ENCODE measurements at regions not wholly inside any gene's neighbourhood (a gene's known extent, or its start where the extent isn't known, plus 50 kb on each side); places are given as distances from the start of the nearest gene placed in this dataset.

GRCh38 chr15:98134905-98135304, 174.4 kb downstream of the ARRDC4 start:
- ChIA-PET POLR2A (no interaction called here), CTCF (no interaction called here)
- Mint-ChIP-seq H3K4me1 (peaks cover 0 to 5% (median 2%) of the 10 kb centered on the region in 7 donors), H3K36me3 (no peaks in the 10 kb centered on the region), H3K27ac (no peak overlapping the region), H3K4me3 (no peak overlapping the region), H3K9me3 (no peaks in the 10 kb centered on the region), H3K27me3 (peaks cover 3 to 31% (median 16%) of the 10 kb centered on the region in 5 donors)
- DNase-seq, result no peak
- Histone ChIP-seq H3K9me3 (ENCODE audit: control insufficient read depth in 2 of 3, low read length in 3 of 3) (no peaks in the 10 kb centered on the region), H3K4me3 (ENCODE audit: low read length) (no peak overlapping the region), H3K4me1 (ENCODE audit: control insufficient read depth in 2 of 2, insufficient read depth in 2 of 2, low read length in 2 of 2) (no peaks in the 10 kb centered on the region), H3K27ac (ENCODE audit: low read depth, low read length) (no peak overlapping the region), H3K36me3 (ENCODE audit: control insufficient read depth in 2 of 3, insufficient read depth in 3 of 3, low read length in 3 of 3) (no peaks in the 10 kb centered on the region), H3K27me3 (ENCODE audit: control insufficient read depth in 2 of 2, insufficient read depth in 2 of 2, low read length in 2 of 2) (no peaks in the 10 kb centered on the region)
- intact Hi-C loops (cut with micrococcal nuclease), result no loop called here
- ATAC-seq, result no peak

GRCh38 chr15:98138910-98139309, 178.4 kb downstream of the ARRDC4 start:
- intact Hi-C loops (cut with micrococcal nuclease), result no loop called here
- H3K4me3 Mint-ChIP-seq, result no peak overlapping the region

GRCh38 chr15:98139337-98139736, 178.8 kb downstream of the ARRDC4 start:
- no peaks in the 10 kb centered on the region for H3K36me3 Mint-ChIP-seq
- H3K27ac ChIP-seq (ENCODE audit: low read depth, low read length), result no peak overlapping the region
- intact Hi-C loops (cut with micrococcal nuclease), result no loop called here
- peak overlapping the region in 1 of 9 donors; percentile 3 for H3K27ac Mint-ChIP-seq
- DNase-seq (no peak), ATAC-seq (peak; percentile 56)
- peaks cover 0 to 12% (median 4%) of the 10 kb centered on the region in 5 donors for H3K27me3 Mint-ChIP-seq
- no peak overlapping the region for H3K4me3 Mint-ChIP-seq
- H3K27me3 ChIP-seq (ENCODE audit: control insufficient read depth in 2 of 2, insufficient read depth in 2 of 2, low read length in 2 of 2), result no peaks in the 10 kb centered on the region
- H3K9me3 Mint-ChIP-seq, result no peaks in the 10 kb centered on the region
- H3K36me3 ChIP-seq (ENCODE audit: control insufficient read depth in 2 of 3, insufficient read depth in 3 of 3, low read length in 3 of 3), result no peaks in the 10 kb centered on the region
- ChIA-PET POLR2A (no interaction called here), CTCF (no interaction called here)
- no peaks in the 10 kb centered on the region for H3K9me3 ChIP-seq (ENCODE audit: control insufficient read depth in 2 of 3, low read length in 3 of 3)
- no peaks in the 10 kb centered on the region for H3K4me1 ChIP-seq (ENCODE audit: control insufficient read depth in 2 of 2, insufficient read depth in 2 of 2, low read length in 2 of 2)
- H3K4me3 ChIP-seq (ENCODE audit: low read length), result no peak overlapping the region
- peaks cover 0 to 5% (median 2%) of the 10 kb centered on the region in 7 donors for H3K4me1 Mint-ChIP-seq

More at GRCh38 chr15:98138910-98139309, 178.4 kb downstream of the ARRDC4 start:
- Mint-ChIP-seq H3K27me3 (peaks cover 2 to 12% (median 4%) of the 10 kb centered on the region in 5 donors), H3K36me3 (no peaks in the 10 kb centered on the region), H3K9me3 (no peaks in the 10 kb centered on the region), H3K4me1 (peaks cover 0 to 5% (median 2%) of the 10 kb centered on the region in 7 donors), H3K27ac (no peak overlapping the region)
- Histone ChIP-seq H3K9me3 (ENCODE audit: control insufficient read depth in 2 of 3, low read length in 3 of 3) (no peaks in the 10 kb centered on the region), H3K27me3 (ENCODE audit: control insufficient read depth in 2 of 2, insufficient read depth in 2 of 2, low read length in 2 of 2) (no peaks in the 10 kb centered on the region), H3K4me1 (ENCODE audit: control insufficient read depth in 2 of 2, insufficient read depth in 2 of 2, low read length in 2 of 2) (no peaks in the 10 kb centered on the region), H3K36me3 (ENCODE audit: control insufficient read depth in 2 of 3, insufficient read depth in 3 of 3, low read length in 3 of 3) (no peaks in the 10 kb centered on the region), H3K27ac (ENCODE audit: low read depth, low read length) (no peak overlapping the region), H3K4me3 (ENCODE audit: low read length) (no peak overlapping the region)
- ChIA-PET CTCF (no interaction called here), POLR2A (no interaction called here)
- ATAC-seq (peak; percentile 32), DNase-seq (no peak)

GRCh38 chr15:98142572-98142971, 182.1 kb downstream of the ARRDC4 start:
- DNase-seq, result no peak
- H3K4me1 ChIP-seq (ENCODE audit: control insufficient read depth in 2 of 2, insufficient read depth in 2 of 2, low read length in 2 of 2), result no peaks in the 10 kb centered on the region
- H3K27me3 ChIP-seq (ENCODE audit: control insufficient read depth in 2 of 2, insufficient read depth in 2 of 2, low read length in 2 of 2), result no peaks in the 10 kb centered on the region
- Mint-ChIP-seq H3K36me3 (no peaks in the 10 kb centered on the region), H3K4me1 (peaks cover 0 to 5% (median 2%) of the 10 kb centered on the region in 7 donors), H3K4me3 (no peak overlapping the region), H3K9me3 (no peaks in the 10 kb centered on the region), H3K27ac (no peak overlapping the region), H3K27me3 (peaks cover 0 to 26% (median 6%) of the 10 kb centered on the region in 5 donors)
- no peak overlapping the region for H3K27ac ChIP-seq (ENCODE audit: low read depth, low read length)
- ChIA-PET CTCF (interaction anchor here (1.1 kb wide), 1 partner anchor 35 kb away, joined by 3 read pairs; no protein-coding TSS in a partner anchor), POLR2A (no interaction called here)
- H3K4me3 ChIP-seq (ENCODE audit: low read length), result no peak overlapping the region
- no peaks in the 10 kb centered on the region for H3K9me3 ChIP-seq (ENCODE audit: control insufficient read depth in 2 of 3, low read length in 3 of 3)
- no peaks in the 10 kb centered on the region for H3K36me3 ChIP-seq (ENCODE audit: control insufficient read depth in 2 of 3, insufficient read depth in 3 of 3, low read length in 3 of 3)
- intact Hi-C loops (cut with micrococcal nuclease), result no loop called here
- ATAC-seq, result no peak

GRCh38 chr15:98143116-98143515, 182.6 kb downstream of the ARRDC4 start:
- CTCF ChIA-PET, result interaction anchor here (1.1 kb wide), 1 partner anchor 35 kb away, joined by 3 read pairs; no protein-coding TSS in a partner anchor

GRCh38 chr15:98144388-98144787, 183.9 kb downstream of the ARRDC4 start:
- DNase-seq, result no peak
- H3K4me3 ChIP-seq (ENCODE audit: low read length), result no peak overlapping the region
- H3K4me1 Mint-ChIP-seq, result peaks cover 0 to under 1% (median 0%) of the 10 kb centered on the region in 7 donors
- H3K27ac Mint-ChIP-seq, result no peak overlapping the region
- no peak overlapping the region for H3K27ac ChIP-seq (ENCODE audit: low read depth, low read length)
- intact Hi-C loops (cut with micrococcal nuclease), result no loop called here
- peaks cover 0 to 26% (median 16%) of the 10 kb centered on the region in 5 donors for H3K27me3 Mint-ChIP-seq
- no peaks in the 10 kb centered on the region for H3K9me3 ChIP-seq (ENCODE audit: control insufficient read depth in 2 of 3, low read length in 3 of 3)
- H3K4me1 ChIP-seq (ENCODE audit: control insufficient read depth in 2 of 2, insufficient read depth in 2 of 2, low read length in 2 of 2), result no peaks in the 10 kb centered on the region
- no peaks in the 10 kb centered on the region for H3K9me3 Mint-ChIP-seq
- no peaks in the 10 kb centered on the region for H3K27me3 ChIP-seq (ENCODE audit: control insufficient read depth in 2 of 2, insufficient read depth in 2 of 2, low read length in 2 of 2)
- no peaks in the 10 kb centered on the region for H3K36me3 Mint-ChIP-seq
- no peaks in the 10 kb centered on the region for H3K36me3 ChIP-seq (ENCODE audit: control insufficient read depth in 2 of 3, insufficient read depth in 3 of 3, low read length in 3 of 3)
- no peak overlapping the region for H3K4me3 Mint-ChIP-seq
- ATAC-seq, result no peak
- ChIA-PET CTCF (no interaction called here), POLR2A (no interaction called here)

More at GRCh38 chr15:98143116-98143515, 182.6 kb downstream of the ARRDC4 start:
- H3K27me3 ChIP-seq (ENCODE audit: control insufficient read depth in 2 of 2, insufficient read depth in 2 of 2, low read length in 2 of 2), result no peaks in the 10 kb centered on the region
- Mint-ChIP-seq H3K27me3 (peaks cover 0 to 26% (median 11%) of the 10 kb centered on the region in 5 donors), H3K4me1 (peaks cover 0 to 5% (median 2%) of the 10 kb centered on the region in 7 donors), H3K9me3 (no peaks in the 10 kb centered on the region), H3K36me3 (no peaks in the 10 kb centered on the region), H3K27ac (no peak overlapping the region), H3K4me3 (no peak overlapping the region)
- no peaks in the 10 kb centered on the region for H3K4me1 ChIP-seq (ENCODE audit: control insufficient read depth in 2 of 2, insufficient read depth in 2 of 2, low read length in 2 of 2)
- H3K4me3 ChIP-seq (ENCODE audit: low read length), result no peak overlapping the region
- ATAC-seq (no peak), DNase-seq (no peak)
- H3K36me3 ChIP-seq (ENCODE audit: control insufficient read depth in 2 of 3, insufficient read depth in 3 of 3, low read length in 3 of 3), result no peaks in the 10 kb centered on the region
- POLR2A ChIA-PET, result no interaction called here
- H3K27ac ChIP-seq (ENCODE audit: low read depth, low read length), result no peak overlapping the region
- H3K9me3 ChIP-seq (ENCODE audit: control insufficient read depth in 2 of 3, low read length in 3 of 3), result no peaks in the 10 kb centered on the region
- intact Hi-C loops (cut with micrococcal nuclease), result no loop called here

- no peaks in the 10 kb centered on the region for H3K9me3 Mint-ChIP-seq
- peaks cover 0 to 26% (median 18%) of the 10 kb centered on the region in 5 donors for H3K27me3 Mint-ChIP-seq
- no peaks in the 10 kb centered on the region for H3K27me3 ChIP-seq (ENCODE audit: control insufficient read depth in 2 of 2, insufficient read depth in 2 of 2, low read length in 2 of 2)
- no peak overlapping the region for H3K27ac ChIP-seq (ENCODE audit: low read depth, low read length)
- no peaks in the 10 kb centered on the region for H3K4me1 ChIP-seq (ENCODE audit: control insufficient read depth in 2 of 2, insufficient read depth in 2 of 2, low read length in 2 of 2)
- intact Hi-C loops (cut with micrococcal nuclease), result no loop called here
- no peaks in the 10 kb centered on the region for H3K4me1 Mint-ChIP-seq
- CTCF ChIA-PET, result no interaction called here
- no peaks in the 10 kb centered on the region for H3K9me3 ChIP-seq (ENCODE audit: control insufficient read depth in 2 of 3, low read length in 3 of 3)
- no peak for DNase-seq
- no peak overlapping the region for H3K4me3 ChIP-seq (ENCODE audit: low read length)
- H3K36me3 Mint-ChIP-seq, result no peaks in the 10 kb centered on the region
- no peak overlapping the region for H3K27ac Mint-ChIP-seq
- no peaks in the 10 kb centered on the region for H3K36me3 ChIP-seq (ENCODE audit: control insufficient read depth in 2 of 3, insufficient read depth in 3 of 3, low read length in 3 of 3)
- ATAC-seq, result no peak
- POLR2A ChIA-PET, result no interaction called here
- no peak overlapping the region for H3K4me3 Mint-ChIP-seq
Measured at GRCh38 chr15:98146031-98146820, 185.7 kb downstream of the ARRDC4 start.
